Endothelial cell of umbilical vein (primary cell): ENCODE measurements at regions not wholly inside any gene's neighbourhood (a gene's known extent, or its start where the extent isn't known, plus 50 kb on each side); places are given as distances from the start of the nearest gene placed in this dataset.

Experiments
- BruUV-seq: library from RNA; stranded (reverse); fragments of 400-500 nt; replicated peaks from 2 replicates; lab custom pipeline; 2021; lab: Mats Ljungman, UMichigan
- CTCF ChIA-PET: fragments of 300-600, 350-600 bp; sonication (Branson Sonifier 250); formaldehyde crosslinking; loops from one replicate; lab custom pipeline; 2021; ENCODE audit warnings: antibody characterized with exemption, inconsistent platforms; lab: Charles Lee
- POLR2A ChIA-PET: fragments of 300-600, 350-600 bp; sonication (Branson Sonifier 250); formaldehyde crosslinking; loops from one replicate; lab custom pipeline; 2021; ENCODE audit warnings: antibody characterized with exemption, inconsistent platforms; lab: Charles Lee
- DNase-seq: peaks from one replicate; pipeline ENCODE4 v3.0.0-alpha.2; 2011; ENCODE audit warnings: low read depth, low spot score
- FAIRE-seq: peaks from 2 replicates; lab custom pipeline; 2011; peaks lifted over from hg19 to GRCh38; lab: Jason Lieb, UNC
- H2AFZ ChIP-seq: 2 replicates; pipeline ENCODE4 v1.6.0; 2012; ENCODE audit warnings: low read depth, low read length, control low read depth, inconsistent platforms
- H3K27ac ChIP-seq: 2 replicates; pipeline ENCODE4 v1.5.1; 2011; ENCODE audit warnings: low read depth, mild to moderate bottlenecking, control low read depth, low read length, moderate library complexity; ENCODE audit not compliant: insufficient read depth
- H3K27me3 ChIP-seq, 2 experiments: 2 replicates each; pipeline versions ENCODE4 v1.6.0 to v1.6.1; 2011; ENCODE audit warnings: low read length in 2 of 2, mixed read lengths in 1 of 2; ENCODE audit not compliant: control insufficient read depth in 2 of 2, insufficient read depth in 2 of 2
- H3K36me3 ChIP-seq, 2 experiments: 2 replicates in 1 of 2; 3 replicates in 1 of 2; pipeline ENCODE4 v1.5.1; 2011; ENCODE audit warnings: low read length in 2 of 2, mild to moderate bottlenecking in 1 of 2, moderate library complexity in 1 of 2; ENCODE audit not compliant: control insufficient read depth in 2 of 2, insufficient read depth in 2 of 2; ENCODE audit errors: extremely low read depth in 1 of 2
- H3K4me1 ChIP-seq: 3 replicates; pipeline ENCODE4 v1.5.1; 2011; ENCODE audit warnings: mild to moderate bottlenecking, low read length; ENCODE audit not compliant: control insufficient read depth, insufficient read depth; ENCODE audit errors: extremely low read depth
- H3K4me2 ChIP-seq: 2 replicates; pipeline ENCODE4 v1.6.1; 2011; ENCODE audit warnings: low read length, control low read depth, mixed read lengths; ENCODE audit not compliant: insufficient read depth
- H3K4me3 ChIP-seq, 3 experiments: fragments of 200-600 bp in 1 of 3; sonication (generic), shearing (Covaris generic) in 1 of 3; replicated peaks in 1 of 3; 2 replicates each; pipeline ENCODE4 v1.5.1; 2011 to 2016; ENCODE audit warnings: control low read depth in 3 of 3, low read length in 3 of 3, mild to moderate bottlenecking in 2 of 3, inconsistent platforms in 1 of 3, low read depth in 1 of 3, moderate library complexity in 1 of 3; ENCODE audit not compliant: insufficient read depth in 1 of 3
- H3K79me2 ChIP-seq: 2 replicates; pipeline ENCODE4 v1.6.0; 2012; ENCODE audit warnings: low read length, inconsistent platforms; ENCODE audit not compliant: control insufficient read depth, insufficient read depth
- H3K9ac ChIP-seq: replicated peaks from 2 replicates; pipeline ENCODE3; 2011; ENCODE audit warnings: low read length, control low read depth; ENCODE audit not compliant: insufficient read depth; ENCODE audit errors: extremely low read depth
- H3K9me1 ChIP-seq: replicated peaks from 3 replicates; pipeline ENCODE4 v1.6.0; 2011; ENCODE audit warnings: mild to moderate bottlenecking, low read length; ENCODE audit not compliant: control insufficient read depth, insufficient read depth; ENCODE audit errors: extremely low read depth
- H3K9me3 ChIP-seq: replicated peaks from 2 replicates; pipeline ENCODE4 v1.5.1; 2012; ENCODE audit warnings: low read length, inconsistent platforms; ENCODE audit not compliant: control insufficient read depth, insufficient read depth
- H4K20me1 ChIP-seq: replicated peaks from 2 replicates; pipeline ENCODE3; 2011; ENCODE audit warnings: mild to moderate bottlenecking, low read length; ENCODE audit not compliant: control insufficient read depth, insufficient read depth; ENCODE audit errors: extremely low read depth
- CTCF ChIP-seq, 2 donors: IDR thresholded peaks; 1 replicate in 1 of 2; 2 replicates in 1 of 2; pipeline ENCODE4 v1.5.1; 2011; ENCODE audit warnings: low read length in 2 of 2, mild to moderate bottlenecking in 2 of 2, moderate library complexity in 2 of 2, control low read depth in 1 of 2, inconsistent platforms in 1 of 2, low read depth in 1 of 2; ENCODE audit not compliant: insufficient read depth in 1 of 2; ENCODE audit errors: extremely low read depth in 1 of 2
- EZH2 ChIP-seq: IDR thresholded peaks from 2 replicates; pipeline ENCODE4 v1.6.1; 2012; ENCODE audit warnings: borderline replicate concordance, low read depth, mild to moderate bottlenecking, moderate library complexity, low read length, inconsistent platforms; ENCODE audit not compliant: severe bottlenecking
- FOS ChIP-seq: IDR thresholded peaks from 2 replicates; pipeline ENCODE4 v1.6.1; 2011; ENCODE audit warnings: mild to moderate bottlenecking, low read length, moderate library complexity, borderline replicate concordance; ENCODE audit not compliant: insufficient read depth
- GATA2 ChIP-seq: IDR thresholded peaks from 2 replicates; pipeline ENCODE4 v1.7.0; 2011; ENCODE audit warnings: low read depth, mild to moderate bottlenecking, moderate library complexity, mixed read lengths, low read length; ENCODE audit not compliant: insufficient read length, insufficient read depth
- JUN ChIP-seq: IDR thresholded peaks from 2 replicates; pipeline ENCODE4 v1.6.1; 2011; ENCODE audit warnings: borderline replicate concordance, low read depth; ENCODE audit not compliant: insufficient read length, insufficient read depth
- MYC ChIP-seq: IDR thresholded peaks from one replicate; pipeline ENCODE4 v1.6.1; 2011; ENCODE audit warnings: mild to moderate bottlenecking, low read depth, low read length
- POLR2A ChIP-seq: IDR thresholded peaks from 2 replicates; pipeline ENCODE4 v1.6.1; 2012; ENCODE audit warnings: low read depth, mild to moderate bottlenecking, control low read depth, low read length
- POLR2AphosphoS5 ChIP-seq: IDR thresholded peaks from 2 replicates; pipeline ENCODE4 v1.6.1; 2012; ENCODE audit warnings: low read depth, mild to moderate bottlenecking, control low read depth, low read length, moderate library complexity; ENCODE audit not compliant: insufficient read depth
- dilution Hi-C: fragments of 300-500 bp; cut with MboI; formaldehyde crosslinking; loops from one replicate; pipeline ENCODE4 v1.15.0; 2019; ENCODE audit warnings: low sequenced_read_pairs; ENCODE audit not compliant: extremely low pct_ligation_motif_present
- intact Hi-C: fragments of 100-400 bp; cut with micrococcal nuclease; formaldehyde crosslinking; loops from one replicate; pipeline ENCODE4 v1.10.0; 2022
- TF ChIP-seq, protein P1 (sequence below): IDR thresholded peaks from 2 replicates; pipeline ENCODE4 v1.6.1; 2011; ENCODE audit not compliant: insufficient read depth, insufficient read length

DNA sequence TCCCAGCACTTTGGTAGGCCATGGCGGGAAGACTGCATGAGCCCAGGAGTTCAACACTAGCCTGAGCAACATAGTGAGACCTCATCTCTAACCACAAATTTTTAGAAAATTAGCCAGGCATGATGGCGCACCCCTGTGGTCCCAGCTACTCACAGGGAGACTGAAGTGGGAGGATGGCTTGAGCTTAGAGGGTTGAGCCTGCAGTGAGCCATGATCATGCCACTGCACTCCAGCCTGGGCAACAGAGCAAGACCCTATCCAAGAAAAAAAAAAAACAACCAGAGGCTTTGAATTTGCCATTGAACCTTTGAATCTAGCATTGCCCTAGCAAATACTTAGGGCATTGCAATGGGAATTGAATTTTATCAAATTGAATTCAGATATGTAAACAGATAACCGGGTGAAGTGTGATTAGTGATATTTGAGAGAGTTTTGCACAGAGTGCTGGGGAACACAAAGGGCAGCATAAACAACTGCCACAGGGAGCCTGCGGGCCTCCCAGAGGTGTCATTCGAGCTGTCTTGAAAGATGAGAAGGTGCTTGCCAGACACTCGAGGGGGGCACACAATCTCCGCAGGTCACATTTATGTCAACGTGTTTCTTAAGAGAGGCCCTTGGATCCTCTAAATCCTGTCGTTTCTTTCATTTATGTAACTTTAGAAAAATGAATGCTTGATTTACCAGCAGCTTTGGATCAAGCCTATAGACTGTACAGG, 200.3 kb downstream of the AASDH start:
- no peaks in the 10 kb centered on the region for H3K36me3 ChIP-seq
- CTCF ChIA-PET: interaction anchor here (0.9 kb wide), 1 partner anchor 8 kb away, joined by 3 read pairs; no protein-coding TSS in a partner anchor
- H3K9me1 ChIP-seq: no peaks in the 10 kb centered on the region
- H2AFZ ChIP-seq: no peak overlapping the region
- no peak overlapping the region for H3K4me3 ChIP-seq
- H3K79me2 ChIP-seq: no peaks in the 10 kb centered on the region
- intact Hi-C loops (no loop called here), dilution Hi-C loops (no loop called here)
- no peak overlapping the region for H3K4me2 ChIP-seq
- H3K9me3 ChIP-seq: no peaks in the 10 kb centered on the region
- FAIRE-seq (no peak), DNase-seq (no peak)
- no peaks in the 10 kb centered on the region for H3K27me3 ChIP-seq
- H3K9ac ChIP-seq: no peak overlapping the region
- no peaks in the 10 kb centered on the region for H3K4me1 ChIP-seq
- H3K27ac ChIP-seq: no peak overlapping the region
- POLR2A ChIA-PET: no interaction called here
- no peaks in the 10 kb centered on the region for H4K20me1 ChIP-seq
- no TSS peak for BruUV-seq
- TF ChIP-seq EZH2 (no peak), POLR2A (no peak), JUN (no peak), GATA2 (no peak), MYC (no peak), POLR2AphosphoS5 (no peak), CTCF (IDR thresholded peaks at IDR 0.05; ENCODE audit: extremely low read depth in 1 of 2, insufficient read depth in 1 of 2, low read depth in 1 of 2, low read length in 2 of 2) (no peak), FOS (no peak)
- TF ChIP-seq, protein P1, sequence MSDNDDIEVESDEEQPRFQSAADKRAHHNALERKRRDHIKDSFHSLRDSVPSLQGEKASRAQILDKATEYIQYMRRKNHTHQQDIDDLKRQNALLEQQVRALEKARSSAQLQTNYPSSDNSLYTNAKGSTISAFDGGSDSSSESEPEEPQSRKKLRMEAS: no peak
